ENCODE measurements at regions not wholly inside any gene's neighbourhood (a gene's known extent, or its start where the extent isn't known, plus 50 kb on each side); places are given as distances from the start of the nearest gene placed in this dataset.

GRCh38 chr13:21910546-21910945 lies 239.7 kb downstream of the FGF9 start:
- no peak overlapping the region for H3K4me2 ChIP-seq (ENCODE audit: insufficient read depth, insufficient read length, low read length)
- H3K36me3 Mint-ChIP-seq (ENCODE audit: insufficient read depth in 1 of 3, low read depth in 3 of 3) = no peaks in the 10 kb centered on the region; a peak in 1 of 7 replicates
- no peak overlapping the region for H2BK12ac ChIP-seq (ENCODE audit: insufficient read length, low read depth, low read length)
- H4K91ac ChIP-seq (ENCODE audit: insufficient read length, low read depth, low read length) = no peak overlapping the region
- H3K56ac ChIP-seq (ENCODE audit: insufficient read length, low read depth, low read length) = no peak overlapping the region
- H3K9ac ChIP-seq (ENCODE audit: extremely low read depth, insufficient read length, low read length) = no peak overlapping the region
- H2BK120ac ChIP-seq (ENCODE audit: low read depth, low read length, poor library complexity, severe bottlenecking) = no peak overlapping the region
- no peak overlapping the region; the same call in 1 of the 2 replicates for H2BK15ac ChIP-seq (ENCODE audit: low read depth, low read length)
- peaks cover 11 to 22% of the 10 kb centered on the region in 2 experiments for H3K4me1 Mint-ChIP-seq
- no peak overlapping the region for H3K27ac ChIP-seq (ENCODE audit: insufficient read length, low read depth, low read length)
- H4K8ac ChIP-seq (replicated peaks; ENCODE audit: insufficient read length, low read depth, low read length) = no peak overlapping the region
- WGBS (ENCODE audit: extremely low coverage, insufficient read length, low lambda C conversion rate) = no CpG with 5 or more reads among the region's 6 CpGs
- H3T11ph ChIP-seq (ENCODE audit: low read length) = no peak overlapping the region
- no peaks in the 10 kb centered on the region for H3K27me3 ChIP-seq (ENCODE audit: insufficient read depth, low read length)
- no peak for DNase-seq
- no peak overlapping the region for H3K18ac ChIP-seq (ENCODE audit: insufficient read length, low read depth, low read length)
- H3K9me3 ChIP-seq (ENCODE audit: control insufficient read depth, low read depth, low read length) = no peaks in the 10 kb centered on the region
- H3K14ac ChIP-seq (ENCODE audit: insufficient read depth, low read length) = no peak overlapping the region
- 0 out of 5 replicates have a peak, but pooled peaks cover 0 to under 1% of the 10 kb centered on the region in 2 experiments for H3K9me3 Mint-ChIP-seq
- H3K4me3 Mint-ChIP-seq = no peak overlapping the region
- no peaks in the 10 kb centered on the region for H3K23me2 ChIP-seq (ENCODE audit: insufficient read length, low read depth, low read length, poor library complexity, severe bottlenecking)
- H3K4ac ChIP-seq (ENCODE audit: low read depth, low read length) = no peak overlapping the region
- no peaks in the 10 kb centered on the region for H4K20me1 ChIP-seq (ENCODE audit: control insufficient read depth, insufficient read depth, insufficient read length)
- no peak overlapping the region for H4K5ac ChIP-seq (ENCODE audit: insufficient read length, low read depth, low read length)
- no peaks in the 10 kb centered on the region for H3K79me2 ChIP-seq (ENCODE audit: insufficient read depth, low read length)
- no peak overlapping the region for H2AFZ ChIP-seq (ENCODE audit: low read length)
- H3K4me1 ChIP-seq (ENCODE audit: insufficient read depth, low read length) = peaks cover 2% of the 10 kb centered on the region; the same call in 1 of the 2 replicates
- H3K27me3 Mint-ChIP-seq (ENCODE audit: low read depth) = peaks cover 2% of the 10 kb centered on the region; the same call in 1 of the 2 replicates
- no peaks in the 10 kb centered on the region for H3K79me1 ChIP-seq (ENCODE audit: insufficient read depth, low read depth, low read length, poor library complexity, severe bottlenecking)
- H2AK5ac ChIP-seq (ENCODE audit: insufficient read length, low read length) = no peak overlapping the region
- no peak overlapping the region for H3K27ac Mint-ChIP-seq
- H2BK5ac ChIP-seq (ENCODE audit: insufficient read length, low read length) = no peak overlapping the region
- H3K23ac ChIP-seq (ENCODE audit: insufficient read length, low read depth, low read length) = no peak overlapping the region
- no peak for TF ChIP-seq CTCF (conservative IDR thresholded peaks at IDR 0.05)
- H2BK20ac ChIP-seq (ENCODE audit: low read depth, low read length, poor library complexity, severe bottlenecking) = no peak overlapping the region
